Ascending aorta (tissue), 2 donors: ENCODE measurements at regions not wholly inside any gene's neighbourhood (a gene's known extent, or its start where the extent isn't known, plus 50 kb on each side); places are given as distances from the start of the nearest gene placed in this dataset.

Experiments
- DNase-seq, 2 donors: peaks; one replicate each; pipeline ENCODE4 v3.0.0-alpha.2; 2019; ENCODE audit warnings: low spot score in 2 of 2
- H3K27ac ChIP-seq, 2 donors: fragments of 200-600 bp; sonication (generic); one replicate each; pipeline ENCODE4 v1.5.1; 2016 to 2017; ENCODE audit warnings: mild to moderate bottlenecking in 1 of 2
- H3K27me3 ChIP-seq: fragments of 200-600 bp; sonication (generic); one replicate; pipeline ENCODE4 v1.5.1; 2017
- H3K36me3 ChIP-seq, 2 donors: fragments of 200-600 bp; sonication (generic); one replicate each; pipeline ENCODE4 v1.5.1; 2016
- H3K4me1 ChIP-seq, 2 donors: fragments of 200-600 bp; sonication (generic); one replicate each; pipeline ENCODE4 v1.5.1; 2016 to 2017; ENCODE audit warnings: mild to moderate bottlenecking in 1 of 2
- H3K4me3 ChIP-seq, 2 donors: fragments of 200-600 bp; sonication (generic); one replicate each; pipeline ENCODE4 v1.5.1; 2016 to 2017; ENCODE audit warnings: mild to moderate bottlenecking in 1 of 2
- H3K9me3 ChIP-seq, 2 donors: fragments of 200-600 bp; sonication (generic); one replicate each; pipeline ENCODE4 v1.5.1; 2016
- intact Hi-C: fragments of 100-400 bp; cut with DNase I; formaldehyde crosslinking; loops from one replicate; pipeline ENCODE4 v1.15.1; 2023
- TF ChIP-seq, protein P1 (sequence below), 3 experiments: fragments of 200-600 bp in 2 of 3; fragments of 450-650 bp in 1 of 3; sonication (generic) in 2 of 3; IDR thresholded peaks; one replicate each; pipeline ENCODE4 v1.5.1; 2016 to 2019; ENCODE audit warnings: antibody characterized with exemption in 3 of 3, mild to moderate bottlenecking in 1 of 3, moderate library complexity in 1 of 3

DNA sequence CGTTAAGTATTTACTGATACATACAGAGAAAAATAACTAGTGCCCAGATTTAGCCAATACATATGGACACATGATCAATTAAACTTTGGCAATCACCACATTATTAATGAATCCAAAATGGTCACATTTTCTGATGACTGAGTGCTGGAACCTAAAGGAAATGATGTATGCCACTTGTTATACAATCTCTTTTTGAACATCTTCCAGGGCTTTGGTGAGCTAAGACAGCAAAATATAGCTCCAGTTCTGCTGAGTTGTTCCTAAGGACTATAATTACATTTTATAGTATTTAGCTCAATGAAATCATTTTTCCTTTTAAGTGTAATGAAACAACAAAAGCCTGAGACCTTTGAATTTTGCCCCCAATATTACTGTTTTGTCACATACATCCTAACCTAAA, 329.1 kb upstream of the ATP2B1 start:
- intact Hi-C loops = no loop called here
- Histone ChIP-seq H3K9me3 (peaks cover 0 to 8% of the 10 kb centered on the region in 2 donors), H3K4me1 (no peaks in the 10 kb centered on the region), H3K27me3 (no peaks in the 10 kb centered on the region), H3K4me3 (no peak overlapping the region), H3K27ac (no peak overlapping the region), H3K36me3 (no peaks in the 10 kb centered on the region)
- TF ChIP-seq, protein P1, sequence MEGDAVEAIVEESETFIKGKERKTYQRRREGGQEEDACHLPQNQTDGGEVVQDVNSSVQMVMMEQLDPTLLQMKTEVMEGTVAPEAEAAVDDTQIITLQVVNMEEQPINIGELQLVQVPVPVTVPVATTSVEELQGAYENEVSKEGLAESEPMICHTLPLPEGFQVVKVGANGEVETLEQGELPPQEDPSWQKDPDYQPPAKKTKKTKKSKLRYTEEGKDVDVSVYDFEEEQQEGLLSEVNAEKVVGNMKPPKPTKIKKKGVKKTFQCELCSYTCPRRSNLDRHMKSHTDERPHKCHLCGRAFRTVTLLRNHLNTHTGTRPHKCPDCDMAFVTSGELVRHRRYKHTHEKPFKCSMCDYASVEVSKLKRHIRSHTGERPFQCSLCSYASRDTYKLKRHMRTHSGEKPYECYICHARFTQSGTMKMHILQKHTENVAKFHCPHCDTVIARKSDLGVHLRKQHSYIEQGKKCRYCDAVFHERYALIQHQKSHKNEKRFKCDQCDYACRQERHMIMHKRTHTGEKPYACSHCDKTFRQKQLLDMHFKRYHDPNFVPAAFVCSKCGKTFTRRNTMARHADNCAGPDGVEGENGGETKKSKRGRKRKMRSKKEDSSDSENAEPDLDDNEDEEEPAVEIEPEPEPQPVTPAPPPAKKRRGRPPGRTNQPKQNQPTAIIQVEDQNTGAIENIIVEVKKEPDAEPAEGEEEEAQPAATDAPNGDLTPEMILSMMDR (IDR thresholded peaks at IDR 0.05) = no peak
- no peak for DNase-seq

DNA sequence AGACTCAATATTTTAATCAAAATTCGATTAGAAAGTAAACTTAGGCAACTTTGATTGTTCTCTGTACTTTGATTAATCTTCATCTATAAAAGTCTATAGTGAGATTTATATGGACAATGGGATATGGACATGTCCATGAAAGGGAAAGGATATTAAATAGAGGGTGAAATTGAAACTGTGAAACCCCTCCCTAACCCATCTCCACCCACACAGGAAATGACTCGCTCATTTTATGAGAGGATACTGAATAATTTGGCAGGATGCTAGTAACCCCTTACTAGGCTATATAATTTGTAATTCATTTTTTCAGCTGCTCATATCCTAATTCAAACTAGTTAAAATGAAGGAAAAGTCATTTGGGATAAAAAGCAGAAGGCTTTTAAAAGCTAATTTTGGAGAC, 328.0 kb upstream of the ATP2B1 start:
- intact Hi-C loops = no loop called here
- TF ChIP-seq, protein P1 (IDR thresholded peaks at IDR 0.05) = no peak
- H3K4me3 ChIP-seq = no peak overlapping the region
- DNase-seq = no peak
- H3K36me3 ChIP-seq = no peaks in the 10 kb centered on the region
- H3K9me3 ChIP-seq = peaks cover 0 to 8% of the 10 kb centered on the region in 2 donors
- no peaks in the 10 kb centered on the region for H3K27me3 ChIP-seq
- H3K27ac ChIP-seq = no peak overlapping the region
- no peaks in the 10 kb centered on the region for H3K4me1 ChIP-seq

DNA sequence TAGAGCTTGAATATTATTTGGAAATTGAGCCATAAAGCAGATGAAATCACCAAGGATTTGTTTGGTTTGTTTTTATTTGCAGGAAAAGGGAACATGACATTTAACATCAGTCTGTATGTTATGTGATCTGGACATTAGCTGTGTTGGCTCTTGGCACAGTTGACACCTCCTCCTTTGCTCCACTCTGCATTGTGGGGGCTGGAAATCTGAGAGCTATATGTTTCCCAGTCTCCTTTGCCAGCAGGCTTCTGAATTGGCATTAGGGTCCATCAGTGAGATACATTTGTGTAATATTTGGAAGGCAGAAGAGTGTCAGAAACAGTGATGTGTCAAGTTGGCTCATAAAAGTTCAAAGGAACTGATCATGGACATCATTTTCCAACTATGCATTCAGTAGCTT, 322.1 kb upstream of the ATP2B1 start:
- Histone ChIP-seq H3K4me1 (no peaks in the 10 kb centered on the region), H3K4me3 (no peak overlapping the region), H3K27me3 (no peaks in the 10 kb centered on the region), H3K27ac (no peak overlapping the region), H3K36me3 (no peaks in the 10 kb centered on the region), H3K9me3 (no peaks in the 10 kb centered on the region)
- TF ChIP-seq, protein P1 (IDR thresholded peaks at IDR 0.05) = no peak
- intact Hi-C loops = no loop called here
- DNase-seq = no peak

DNA sequence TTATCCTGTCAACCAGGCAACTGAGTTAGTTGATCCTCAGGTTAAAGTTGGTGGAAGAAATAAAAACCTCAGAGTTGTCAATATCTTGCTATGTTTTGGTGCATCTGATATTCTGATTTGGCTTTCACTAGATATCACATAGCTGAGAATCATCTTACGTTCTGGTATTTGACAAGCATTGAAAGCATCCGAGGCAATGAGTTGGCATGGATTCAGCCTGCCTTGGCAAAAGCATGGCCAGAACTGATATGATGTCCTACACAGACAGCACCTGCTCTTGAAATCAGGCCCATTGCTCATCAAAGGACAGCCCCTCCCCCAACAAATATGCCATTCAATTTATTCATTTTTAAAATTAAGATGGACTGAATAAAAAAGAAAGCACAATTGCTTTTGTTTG, 320.7 kb upstream of the ATP2B1 start:
- H3K36me3 ChIP-seq = no peaks in the 10 kb centered on the region
- H3K27me3 ChIP-seq = no peaks in the 10 kb centered on the region
- H3K9me3 ChIP-seq = no peaks in the 10 kb centered on the region
- H3K27ac ChIP-seq = no peak overlapping the region
- no peaks in the 10 kb centered on the region for H3K4me1 ChIP-seq
- TF ChIP-seq, protein P1 (IDR thresholded peaks at IDR 0.05) = no peak
- H3K4me3 ChIP-seq = no peak overlapping the region
- no peak for DNase-seq
- intact Hi-C loops = no loop called here

DNA sequence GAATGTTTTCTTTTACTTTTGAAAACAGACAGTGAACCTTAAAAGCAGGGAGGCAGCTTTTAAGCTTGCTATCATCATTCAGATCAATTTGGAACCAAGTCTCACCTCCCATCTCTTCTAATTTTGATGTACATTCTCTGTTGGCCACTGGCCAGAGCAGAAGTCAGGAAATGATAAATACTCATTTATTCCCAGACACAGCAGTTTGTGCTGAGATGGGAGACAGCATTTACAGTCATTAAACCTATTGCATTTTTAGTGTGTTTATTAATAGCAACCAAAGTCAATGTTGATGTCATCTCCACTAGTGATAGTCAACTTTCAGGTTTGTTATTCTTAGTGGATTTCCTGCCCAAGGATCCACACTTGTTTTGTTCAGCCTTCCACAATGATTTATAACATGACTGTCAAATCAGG, 320.0 kb upstream of the ATP2B1 start:
- H3K36me3 ChIP-seq = no peaks in the 10 kb centered on the region
- TF ChIP-seq, protein P1 (IDR thresholded peaks at IDR 0.05) = no peak
- no peaks in the 10 kb centered on the region for H3K27me3 ChIP-seq
- no peak overlapping the region for H3K4me3 ChIP-seq
- H3K27ac ChIP-seq = no peak overlapping the region
- no peak for DNase-seq
- no peaks in the 10 kb centered on the region for H3K4me1 ChIP-seq
- H3K9me3 ChIP-seq = no peaks in the 10 kb centered on the region
- intact Hi-C loops = no loop called here
